ENCODE measurements at regions not wholly inside any gene's neighbourhood (a gene's known extent, or its start where the extent isn't known, plus 50 kb on each side); places are given as distances from the start of the nearest gene placed in this dataset.

- TF ChIP-seq EZH2 (IDR thresholded peaks at IDR 0.05; ENCODE audit: insufficient read depth, poor library complexity, severe bottlenecking) (no peak), EZH2phosphoT487 (IDR thresholded peaks at IDR 0.05; ENCODE audit: insufficient read depth, low read depth) (no peak)
These were observed 51.0 kb upstream of the ARL8B start for GRCh38 chr3:5071061-5071460.
